Middle frontal gyrus (tissue), 1 donor: ENCODE measurements at regions not wholly inside any gene's neighbourhood (a gene's known extent, or its start where the extent isn't known, plus 50 kb on each side); places are given as distances from the start of the nearest gene placed in this dataset.
"Not testable (repeated sequence)": the region's sequence is repeated elsewhere in the genome, so short reads cannot be mapped to it uniquely, and the experiment has no call there.

ENCODE experiments used
- DNase-seq: peaks from one replicate; pipeline ENCODE4 v3.0.0-alpha.2; 2015; ENCODE audit warnings: low spot score; ENCODE audit errors: extremely low spot score

DNA sequence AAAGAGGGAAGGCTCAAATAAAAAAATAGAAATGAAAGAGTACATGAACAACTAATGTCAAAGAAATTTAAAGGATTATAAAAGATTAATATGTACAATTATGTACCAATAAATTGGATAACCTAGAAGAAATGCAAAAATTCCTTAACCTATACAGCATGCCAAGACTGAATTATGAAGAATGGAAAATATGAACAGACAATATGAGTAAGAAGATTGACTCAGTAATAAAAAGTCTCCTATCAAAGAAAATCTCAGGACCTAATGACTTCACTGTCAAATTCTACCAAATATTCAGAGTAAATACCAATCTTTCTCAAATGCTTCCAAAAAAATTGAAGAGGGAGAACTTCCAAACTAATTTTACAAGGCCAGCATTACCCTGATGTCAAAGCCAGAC is 120.2 kb upstream of the SPOPL start:
- DNase-seq: no peak

DNA sequence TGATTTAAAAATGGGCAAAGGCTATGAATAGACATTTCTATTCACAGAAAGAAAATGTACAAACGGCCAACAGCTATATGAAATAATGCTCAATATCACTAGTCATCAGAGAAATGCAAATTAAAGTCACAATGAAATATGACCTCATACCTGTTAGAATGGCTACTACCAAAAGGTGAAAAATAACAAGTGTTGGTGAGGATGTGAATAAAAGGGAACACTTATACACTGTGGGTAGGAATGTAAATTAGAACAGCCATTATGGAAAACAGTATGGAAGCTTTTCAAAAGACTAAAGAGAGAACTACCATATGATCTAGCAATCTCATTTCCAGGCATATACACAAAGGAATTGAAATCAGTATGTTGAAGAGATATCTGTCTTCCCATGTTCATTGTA is 118.9 kb upstream of the SPOPL start:
- DNase-seq: no peak

DNA sequence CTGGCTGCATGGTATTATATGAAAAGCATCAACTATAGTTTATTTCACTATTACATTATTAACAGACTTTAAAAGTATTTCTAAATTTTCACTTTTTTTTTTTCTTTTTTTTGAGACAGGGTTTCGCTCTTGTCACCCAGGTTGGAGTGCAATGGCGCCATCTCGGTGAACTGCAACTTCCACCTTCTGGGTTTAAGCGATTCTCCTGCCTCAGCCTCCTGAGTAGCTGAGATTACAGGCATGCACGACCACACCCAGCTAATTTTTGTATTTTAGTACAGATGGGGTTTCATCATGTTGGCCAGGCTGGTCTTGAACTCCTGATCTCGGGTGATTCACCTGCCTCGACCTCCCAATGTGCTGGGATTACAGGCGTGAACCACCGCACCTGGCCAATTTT is 115.4 kb upstream of the SPOPL start:
- not testable (repeated sequence) for DNase-seq

DNA sequence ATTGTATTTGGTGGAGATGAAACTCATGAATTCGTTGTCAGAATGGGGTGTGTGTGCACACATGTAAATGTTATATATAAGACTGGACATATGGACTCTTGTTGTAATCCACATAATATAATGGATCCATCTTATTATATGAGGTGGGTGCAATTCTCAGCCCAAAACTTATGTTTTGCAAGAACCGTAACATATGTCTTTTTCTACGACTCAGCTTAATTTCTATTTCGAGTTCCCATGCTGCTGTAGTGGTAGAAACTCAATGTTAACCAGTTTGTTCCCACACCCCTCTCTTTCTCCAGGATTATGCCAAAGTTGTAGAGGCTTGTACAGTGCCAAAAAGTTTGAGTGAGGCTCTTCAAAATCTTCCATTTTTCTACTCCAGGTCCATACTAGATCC is 112.5 kb upstream of the SPOPL start:
- DNase-seq: no peak

- DNase-seq: no peak
Measured at GRCh38 chr2:138390316-138390945, 111.1 kb upstream of the SPOPL start.

DNA sequence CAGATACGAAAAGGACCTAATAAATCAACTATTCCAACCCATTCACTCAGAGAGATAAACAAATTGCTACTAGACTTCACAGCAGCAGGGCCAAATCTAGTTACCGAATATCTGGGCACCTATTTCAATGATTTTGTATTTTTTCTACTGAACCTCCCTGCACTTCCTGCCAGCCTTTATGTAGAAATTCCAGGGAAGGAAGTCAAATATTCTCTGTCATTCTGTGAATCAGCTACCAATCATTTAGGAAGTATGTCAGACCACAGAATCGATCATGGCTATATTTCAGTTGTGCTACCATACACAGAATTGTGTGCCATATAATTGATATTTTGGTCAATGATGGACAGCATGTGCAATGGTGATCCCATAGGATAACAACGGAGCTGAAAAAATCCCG is 109.6 kb upstream of the SPOPL start:
- no peak for DNase-seq

GRCh38 chr2:138395565-138396306 is 105.8 kb upstream of the SPOPL start:
- no peak for DNase-seq

GRCh38 chr2:138396843-138397242 is 104.7 kb upstream of the SPOPL start:
- no peak for DNase-seq

GRCh38 chr2:138403431-138403927 is 98.1 kb upstream of the SPOPL start:
- DNase-seq: no peak

- DNase-seq: no peak
Measured at GRCh38 chr2:138414014-138414413, 87.6 kb upstream of the SPOPL start.

GRCh38 chr2:138415985-138416384 is 85.6 kb upstream of the SPOPL start:
- DNase-seq: no peak

DNA sequence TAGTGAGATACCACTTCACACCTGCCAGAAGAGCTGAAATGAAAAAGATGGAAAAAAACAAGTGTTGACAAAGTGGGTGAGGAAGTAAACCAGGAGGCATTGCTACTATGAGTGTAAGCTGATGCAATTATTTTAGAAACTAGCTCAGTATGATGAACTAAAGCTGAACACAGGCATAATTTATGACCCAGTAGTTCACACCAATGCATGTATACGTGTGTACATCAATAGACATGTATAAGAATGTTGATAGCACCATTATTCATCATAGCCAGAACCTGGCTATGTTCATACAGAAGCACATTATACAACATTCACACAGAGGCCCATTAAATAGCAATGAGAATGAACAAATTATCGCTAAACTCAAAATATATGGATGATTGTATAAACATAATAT is 83.1 kb upstream of the SPOPL start:
- DNase-seq: no peak

DNA sequence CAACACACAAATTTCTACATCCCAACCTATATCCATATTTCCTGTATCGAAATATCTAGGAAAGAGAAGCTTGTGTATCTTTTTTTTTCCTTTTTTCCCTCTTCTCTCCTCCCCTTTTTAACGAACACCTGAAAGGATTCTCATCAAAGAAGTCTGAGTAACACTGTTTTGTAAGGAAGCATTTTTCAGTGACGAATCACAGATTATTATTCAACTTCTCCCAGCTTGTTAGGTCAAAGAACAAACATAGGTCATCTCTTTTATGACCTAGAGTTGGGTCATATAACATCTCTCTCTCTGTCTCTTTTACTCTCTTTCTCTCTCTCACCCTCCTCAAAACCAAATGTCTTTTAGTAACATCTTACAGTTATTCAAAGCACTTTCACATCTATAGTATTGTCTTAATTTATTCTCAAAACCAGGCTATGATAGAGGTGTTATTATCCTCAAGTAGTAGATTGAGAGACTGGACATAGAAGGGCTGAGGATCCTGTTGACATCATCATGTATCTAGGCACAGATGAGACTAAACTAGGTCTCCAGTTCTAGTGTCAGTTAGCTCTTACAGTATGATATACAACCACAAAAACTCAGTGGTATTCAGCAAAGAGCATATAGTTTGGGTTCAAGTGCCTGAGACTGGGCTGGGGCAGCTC is 80.1 kb upstream of the SPOPL start:
- DNase-seq: no peak

DNA sequence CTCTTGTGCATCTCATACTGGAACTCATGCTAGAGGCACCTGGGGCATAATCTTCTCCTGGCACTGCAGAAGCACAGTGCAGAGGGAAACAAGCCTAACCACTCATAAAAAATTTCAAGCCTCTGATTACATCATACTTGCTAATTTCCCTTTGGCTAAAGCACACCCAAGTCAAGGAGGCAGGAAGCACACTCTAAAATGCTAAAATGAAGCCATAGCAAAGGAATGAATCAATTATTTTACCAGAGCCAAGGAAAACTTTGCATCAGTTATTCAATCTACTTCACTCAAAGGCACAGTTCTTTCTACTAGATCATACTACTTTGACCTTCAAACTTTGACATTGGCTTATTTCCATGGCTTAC is 79.6 kb upstream of the SPOPL start:
- no peak for DNase-seq

DNA sequence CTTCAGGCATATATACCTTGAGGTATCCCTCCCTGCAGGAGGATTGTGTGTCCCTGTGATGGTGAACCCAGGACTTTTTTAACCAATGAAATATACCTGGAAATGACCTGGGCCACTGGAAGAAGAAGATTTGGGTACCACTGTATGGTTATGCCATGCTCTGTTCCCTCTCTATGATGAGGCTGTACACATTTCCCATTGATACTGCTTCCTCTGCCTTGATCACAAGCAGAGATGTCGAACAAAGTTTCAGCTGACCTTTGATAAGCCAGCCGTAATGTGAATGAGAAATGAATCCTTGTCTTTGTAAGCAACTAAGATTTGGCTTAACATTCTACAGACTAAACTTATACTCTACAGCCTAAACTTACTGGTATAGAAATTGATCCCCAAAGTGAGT is 78.4 kb upstream of the SPOPL start:
- DNase-seq: no peak

- no peak for DNase-seq
Measured at GRCh38 chr2:138423745-138424144, 77.8 kb upstream of the SPOPL start.

DNA sequence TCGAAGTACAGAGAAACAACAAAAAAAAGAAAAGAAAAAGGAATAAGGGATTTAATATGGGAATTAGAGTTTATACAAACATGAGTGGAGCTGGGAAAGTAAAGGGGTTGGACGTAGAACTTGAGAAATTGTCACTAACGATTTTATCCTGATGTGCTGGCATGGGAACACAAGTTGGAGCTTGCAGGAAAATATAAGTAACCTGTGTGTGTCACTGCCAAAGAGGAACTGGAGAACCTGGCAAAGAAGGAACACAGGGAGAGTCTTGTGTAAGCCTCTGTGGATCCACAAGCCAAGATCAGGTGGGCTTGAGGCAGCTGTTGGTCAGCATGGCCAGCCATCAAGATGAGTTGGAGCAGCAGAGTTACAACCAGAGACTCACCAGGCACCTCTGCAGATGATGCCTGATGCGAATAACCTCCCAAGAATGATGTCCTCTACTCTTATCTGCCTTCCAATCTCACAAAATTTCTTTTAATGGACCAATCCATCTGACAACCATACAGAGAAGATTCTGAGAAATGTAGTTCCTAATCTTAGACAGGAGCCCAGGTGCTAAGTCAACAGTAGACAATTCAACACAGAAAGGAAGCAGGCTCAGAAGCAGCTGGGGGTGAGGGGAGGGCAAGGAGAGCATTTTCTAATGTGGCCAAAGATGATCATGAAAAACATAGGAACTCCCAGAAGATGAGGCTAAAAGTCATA is 77.0 kb upstream of the SPOPL start:
- DNase-seq: no peak

- not testable (repeated sequence) for DNase-seq
Measured at GRCh38 chr2:138426116-138426515, 75.5 kb upstream of the SPOPL start.

- no peak for DNase-seq
Measured at GRCh38 chr2:138428710-138429440, 72.7 kb upstream of the SPOPL start.

DNA sequence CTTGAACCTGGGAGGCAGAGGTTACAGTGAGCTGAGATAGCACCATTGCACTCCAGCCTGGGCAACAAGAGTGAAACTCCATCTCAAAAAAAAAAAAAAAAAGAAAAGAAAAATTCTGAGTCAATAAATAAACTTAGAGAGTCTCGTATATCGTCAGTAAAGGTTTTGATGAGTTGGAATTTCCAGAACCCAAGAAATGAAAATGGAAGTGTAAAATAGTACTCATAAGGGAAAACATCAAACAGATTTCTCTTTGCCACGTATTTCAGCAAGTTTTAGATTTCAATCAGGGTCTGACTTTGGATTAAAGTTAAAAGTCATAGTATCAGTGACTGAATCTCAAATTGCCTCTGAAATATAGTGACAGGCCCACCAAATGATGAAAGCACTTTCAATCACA is 71.4 kb upstream of the SPOPL start:
- DNase-seq: no peak

DNA sequence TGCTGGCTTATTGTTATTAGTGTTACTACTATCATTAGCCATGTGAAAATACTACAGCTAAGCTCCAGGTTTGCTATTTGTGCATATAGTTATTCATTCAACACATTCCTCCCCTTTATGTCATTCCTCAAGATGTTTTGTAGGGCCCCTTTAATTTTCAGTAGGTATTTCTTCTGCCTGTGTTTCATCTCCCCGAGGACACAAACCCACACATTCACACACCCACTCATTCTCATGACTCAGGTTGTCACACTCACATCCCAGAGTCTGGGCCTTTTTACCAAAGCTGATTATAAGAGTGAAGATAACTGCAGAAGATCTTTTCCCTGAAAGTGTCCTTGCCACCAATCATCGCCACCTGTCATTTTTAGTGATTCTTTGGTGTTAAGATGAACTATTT is 68.6 kb upstream of the SPOPL start:
- no peak for DNase-seq
